PC-9 (cell line): ENCODE measurements at regions not wholly inside any gene's neighbourhood (a gene's known extent, or its start where the extent isn't known, plus 50 kb on each side); places are given as distances from the start of the nearest gene placed in this dataset.

ENCODE experiments used
- BruUV-seq: library from RNA; stranded (reverse); fragments of 400-500 nt; replicated peaks from 2 replicates; lab custom pipeline; 2021; lab: Mats Ljungman, UMichigan
- CTCF ChIA-PET: fragments of 300-600 bp; sonication (Branson Sonifier 250); formaldehyde crosslinking; loops from one replicate; lab custom pipeline; 2022; ENCODE audit warnings: antibody characterized with exemption; lab: Charles Lee
- POLR2A ChIA-PET: fragments of 300-600 bp; sonication (Branson Sonifier 250); formaldehyde crosslinking; loops from one replicate; lab custom pipeline; 2022; ENCODE audit warnings: antibody characterized with exemption; ENCODE audit not compliant: unreplicated experiment; lab: Charles Lee
- DNase-seq, 2 experiments: peaks; one replicate each; pipeline versions ENCODE4 v3.0.0 to v3.0.0-alpha.2; 2015 to 2022; ENCODE audit warnings: mixed read lengths in 1 of 2
- H2AFZ ChIP-seq: fragments of 200-600 bp; sonication (generic); 2 replicates; pipeline ENCODE4 v1.8.1; 2017; ENCODE audit warnings: antibody characterized with exemption
- H3F3A ChIP-seq: fragments of 200-600 bp; sonication (generic); 2 replicates; pipeline ENCODE4 v1.8.1; 2017; ENCODE audit warnings: antibody characterized with exemption, mild to moderate bottlenecking, low read depth; ENCODE audit not compliant: insufficient read depth
- H3K27ac ChIP-seq: fragments of 200-600 bp; sonication (generic); 2 replicates; pipeline ENCODE4 v1.6.1; 2016; ENCODE audit warnings: mixed run types
- H3K27me3 ChIP-seq: fragments of 200-600 bp; sonication (generic); 2 replicates; pipeline ENCODE4 v1.6.1; 2016; ENCODE audit warnings: low read depth, mixed run types; ENCODE audit not compliant: insufficient read depth
- H3K36me3 ChIP-seq: fragments of 200-600 bp; sonication (generic); 2 replicates; pipeline ENCODE4 v1.6.1; 2016; ENCODE audit warnings: low read depth, mixed run types
- H3K4me1 ChIP-seq: fragments of 200-600 bp; sonication (generic); replicated peaks from 2 replicates; pipeline ENCODE4 v1.6.1; 2016; ENCODE audit warnings: mixed run types; ENCODE audit not compliant: insufficient read depth
- H3K4me2 ChIP-seq: fragments of 200-600 bp; sonication (generic); 2 replicates; pipeline ENCODE4 v1.6.1; 2017; ENCODE audit warnings: mixed run types
- H3K4me3 ChIP-seq: fragments of 200-600 bp; sonication (generic); 2 replicates; pipeline ENCODE4 v1.6.1; 2016; ENCODE audit warnings: mixed run types
- H3K79me2 ChIP-seq: fragments of 200-600 bp; sonication (generic); 2 replicates; pipeline ENCODE4 v1.6.1; 2017; ENCODE audit warnings: low read depth, mixed run types
- H3K9me2 ChIP-seq: fragments of 200-600 bp; sonication (generic); 2 replicates; pipeline ENCODE4 v1.8.1; 2017; ENCODE audit warnings: mild to moderate bottlenecking; ENCODE audit not compliant: insufficient read depth
- H3K9me3 ChIP-seq: fragments of 200-600 bp; sonication (generic); 2 replicates; pipeline ENCODE4 v1.8.1; 2016; ENCODE audit warnings: low read depth; ENCODE audit not compliant: insufficient read depth
- H4K20me1 ChIP-seq: fragments of 200-600 bp; sonication (generic); 2 replicates; pipeline ENCODE4 v1.8.1; 2017; ENCODE audit not compliant: insufficient read depth
- CTCF ChIP-seq: fragments of 200-600 bp; sonication (generic); conservative IDR thresholded peaks from 2 replicates; pipeline ENCODE4 v1.6.1; 2017; ENCODE audit warnings: mixed run types, antibody characterized with exemption, mild to moderate bottlenecking, moderate library complexity
- EZH2 ChIP-seq: fragments of 200-600 bp; sonication (generic); IDR thresholded peaks from 2 replicates; pipeline ENCODE4 v1.8.0; 2017; ENCODE audit warnings: antibody characterized with exemption, low read depth
- intact Hi-C: fragments of 100-400 bp; cut with micrococcal nuclease; formaldehyde crosslinking; loops from one replicate; pipeline ENCODE4 v1.10.0; 2022; ENCODE audit not compliant: unreplicated experiment

GRCh38 chr5:112604732-112605630, 132.7 kb upstream of the APC start:
- H3K4me2 ChIP-seq, result no peak overlapping the region
- POLR2A ChIA-PET, result no interaction called here
- no peaks in the 10 kb centered on the region for H3K36me3 ChIP-seq
- no TSS peak for BruUV-seq
- no peaks in the 10 kb centered on the region for H3K9me2 ChIP-seq
- CTCF ChIA-PET, result no interaction called here
- H3K27me3 ChIP-seq, result no peaks in the 10 kb centered on the region
- H3F3A ChIP-seq, result no peaks in the 10 kb centered on the region
- H2AFZ ChIP-seq, result no peak overlapping the region
- DNase-seq, result no peak
- TF ChIP-seq CTCF (no peak), EZH2 (no peak)
- no peak overlapping the region for H3K4me3 ChIP-seq
- intact Hi-C loops, result loop anchor here (10.0 kb wide), 1 partner anchor 430 kb away; no protein-coding TSS in a partner anchor
- H3K27ac ChIP-seq, result no peak overlapping the region
- no peaks in the 10 kb centered on the region for H3K4me1 ChIP-seq
- H4K20me1 ChIP-seq, result no peaks in the 10 kb centered on the region
- H3K79me2 ChIP-seq, result no peaks in the 10 kb centered on the region
- no peaks in the 10 kb centered on the region for H3K9me3 ChIP-seq

- Histone ChIP-seq H3K4me1 (no peaks in the 10 kb centered on the region), H3K4me3 (no peak overlapping the region), H2AFZ (no peak overlapping the region), H3F3A (no peaks in the 10 kb centered on the region), H3K4me2 (no peak overlapping the region), H3K27me3 (no peaks in the 10 kb centered on the region), H3K79me2 (no peaks in the 10 kb centered on the region), H4K20me1 (no peaks in the 10 kb centered on the region), H3K36me3 (no peaks in the 10 kb centered on the region), H3K9me3 (no peaks in the 10 kb centered on the region), H3K27ac (no peak overlapping the region), H3K9me2 (no peaks in the 10 kb centered on the region)
- BruUV-seq, result no TSS peak
- intact Hi-C loops, result loop anchor here (10.0 kb wide), 1 partner anchor 434 kb away; no protein-coding TSS in a partner anchor
- ChIA-PET POLR2A (no interaction called here), CTCF (no interaction called here)
- no peak for DNase-seq
- TF ChIP-seq CTCF (no peak), EZH2 (no peak)
Observed at GRCh38 chr5:112608975-112609374, 128.7 kb upstream of the APC start.

- H3K36me3 ChIP-seq, result no peaks in the 10 kb centered on the region
- no peaks in the 10 kb centered on the region for H3K79me2 ChIP-seq
- H4K20me1 ChIP-seq, result no peaks in the 10 kb centered on the region
- no peaks in the 10 kb centered on the region for H3K27me3 ChIP-seq
- no peaks in the 10 kb centered on the region for H3K9me3 ChIP-seq
- no peak overlapping the region for H3K4me3 ChIP-seq
- ChIA-PET CTCF (no interaction called here), POLR2A (no interaction called here)
- no peaks in the 10 kb centered on the region for H3K9me2 ChIP-seq
- TF ChIP-seq CTCF, result no peak
- TF ChIP-seq EZH2, result no peak
- BruUV-seq, result no TSS peak
- no peaks in the 10 kb centered on the region for H3K4me1 ChIP-seq
- no peak overlapping the region for H3K27ac ChIP-seq
- intact Hi-C loops, result no loop called here
- no peaks in the 10 kb centered on the region for H3F3A ChIP-seq
- DNase-seq, result no peak
- H2AFZ ChIP-seq, result no peak overlapping the region
- no peak overlapping the region for H3K4me2 ChIP-seq
Observed at GRCh38 chr5:112612663-112613062, 125.0 kb upstream of the APC start.
